Upper lobe of left lung (tissue), 6 donors: ENCODE measurements at regions not wholly inside any gene's neighbourhood (a gene's known extent, or its start where the extent isn't known, plus 50 kb on each side); places are given as distances from the start of the nearest gene placed in this dataset.
A peak's percentile ranks its signal among the peaks of the same experiment; 100 is the strongest.
"Not testable (repeated sequence)": the region's sequence is repeated elsewhere in the genome, so short reads cannot be mapped to it uniquely, and the experiment has no call there.

Source experiments
- ATAC-seq, 2 donors: fragments of 200-7000 bp; cut with Tn5 transposase; one replicate each; pipeline ENCODE4 v1.9.1; 2022; ENCODE audit warnings: mild to moderate bottlenecking in 2 of 2, moderate library complexity in 2 of 2; ENCODE audit not compliant: low FRiP score in 2 of 2
- DNase-seq, 2 donors: peaks; one replicate each; pipeline ENCODE4 v3.0.0-alpha.2; 2019 to 2020
- H3K27ac ChIP-seq, 4 donors: fragments of 200-600 bp; sonication (generic); one replicate each; pipeline ENCODE4 v1.5.1; 2016 to 2019
- H3K27me3 ChIP-seq, 4 donors: fragments of 200-600 bp; sonication (generic); one replicate each; pipeline ENCODE4 v1.5.1; 2017 to 2019
- H3K36me3 ChIP-seq, 4 donors: fragments of 200-600 bp; sonication (generic); one replicate each; pipeline ENCODE4 v1.5.1; 2016 to 2019
- H3K4me1 ChIP-seq, 4 donors: fragments of 200-600 bp; sonication (generic); one replicate each; pipeline ENCODE4 v1.5.1; 2018 to 2019
- H3K4me3 ChIP-seq, 4 donors: fragments of 200-600 bp; sonication (generic); one replicate each; pipeline ENCODE4 v1.5.1; 2017 to 2019; ENCODE audit warnings: mild to moderate bottlenecking in 2 of 4, moderate library complexity in 1 of 4
- H3K9me3 ChIP-seq, 4 donors: fragments of 200-600 bp; sonication (generic); one replicate each; pipeline ENCODE4 v1.5.1; 2018 to 2019
- CTCF ChIP-seq, 6 experiments: fragments of 450-650 bp in 4 of 6; fragments of 200-600 bp in 2 of 6; sonication (generic) in 2 of 6; IDR thresholded peaks; one replicate each; pipeline ENCODE4 v1.5.1; 2016 to 2019; ENCODE audit warnings: antibody characterized with exemption in 6 of 6
- EP300 ChIP-seq, 4 donors: sonication (generic); formaldehyde crosslinking; IDR thresholded peaks; one replicate each; pipeline ENCODE4 v1.5.1; 2017; ENCODE audit warnings: antibody characterized with exemption in 4 of 4, control low read depth in 2 of 4
- POLR2A ChIP-seq, 4 donors: fragments of 450-650 bp; IDR thresholded peaks; one replicate each; pipeline ENCODE4 v1.5.1; 2016 to 2017; ENCODE audit warnings: antibody characterized with exemption in 4 of 4, mild to moderate bottlenecking in 2 of 4
- POLR2AphosphoS5 ChIP-seq, 2 donors: sonication (generic); formaldehyde crosslinking; IDR thresholded peaks; one replicate each; pipeline ENCODE4 v1.5.1; 2017; ENCODE audit warnings: antibody characterized with exemption in 2 of 2
- WGBS, 2 donors: methylation state at CpG; one replicate each; pipeline ENCODE4 v1.1.5; 2017 to 2018; 5-methylcytosine and 5-hydroxymethylcytosine counted together
- donor health status: DM: no; HTN: no; CAD: no; lungs with moderate emphysema.
- donor health status: DM: no; HTN: yes; CAD: no; lungs with severe emphysema.

DNA sequence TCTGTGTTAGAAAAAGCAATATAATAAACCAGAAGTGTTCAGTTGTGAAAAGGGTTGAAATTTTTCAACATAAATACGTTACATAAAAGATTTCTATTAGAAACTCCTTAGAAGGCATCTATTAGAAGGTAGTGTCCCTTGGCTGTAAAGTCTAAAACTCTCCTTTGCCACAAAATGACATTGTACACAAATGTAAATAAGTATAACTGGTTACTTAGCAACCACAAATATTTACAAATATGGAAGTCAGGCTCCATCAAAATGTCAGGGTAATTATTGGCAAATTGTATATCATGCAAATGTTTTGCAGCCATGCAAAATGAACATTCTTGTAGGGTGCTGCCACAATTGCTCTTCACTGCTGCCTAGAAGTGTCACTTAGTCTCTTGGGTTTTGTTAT, 419.1 kb upstream of the CDIN1 start:
- Histone ChIP-seq H3K4me3 (no peak overlapping the region), H3K27me3 (no peaks in the 10 kb centered on the region), H3K27ac (no peak overlapping the region), H3K36me3 (no peaks in the 10 kb centered on the region), H3K4me1 (peaks cover 0 to 3% (median 0%) of the 10 kb centered on the region in 4 donors), H3K9me3 (no peaks in the 10 kb centered on the region)
- DNase-seq: no peak
- TF ChIP-seq CTCF (IDR thresholded peaks at IDR 0.05) (no peak), EP300 (IDR thresholded peaks at IDR 0.05) (no peak), POLR2AphosphoS5 (IDR thresholded peaks at IDR 0.05) (no peak), POLR2A (IDR thresholded peaks at IDR 0.05) (no peak)
- 89 to 90% methylated on average over 1 of the region's 1 CpG for WGBS, 2 donors
- no peak for ATAC-seq

GRCh38 chr15:36161108-36161507, 418.3 kb upstream of the CDIN1 start:
- no peak for DNase-seq
- no peak overlapping the region for H3K27ac ChIP-seq
- no peaks in the 10 kb centered on the region for H3K9me3 ChIP-seq
- H3K36me3 ChIP-seq: no peaks in the 10 kb centered on the region
- no peak for ATAC-seq
- H3K4me1 ChIP-seq: peaks cover 0 to 3% (median 0%) of the 10 kb centered on the region in 4 donors
- no peak for TF ChIP-seq POLR2AphosphoS5 (IDR thresholded peaks at IDR 0.05)
- no peak for TF ChIP-seq EP300 (IDR thresholded peaks at IDR 0.05)
- TF ChIP-seq POLR2A (IDR thresholded peaks at IDR 0.05): no peak
- TF ChIP-seq CTCF (IDR thresholded peaks at IDR 0.05): no peak
- no peaks in the 10 kb centered on the region for H3K27me3 ChIP-seq
- H3K4me3 ChIP-seq: no peak overlapping the region

- H3K4me3 ChIP-seq: no peak overlapping the region
- no peaks in the 10 kb centered on the region for H3K27me3 ChIP-seq
- no peaks in the 10 kb centered on the region for H3K36me3 ChIP-seq
- 38 to 40% methylated on average over 2 of the region's 2 CpGs for WGBS, 2 donors
- TF ChIP-seq EP300 (IDR thresholded peaks at IDR 0.05): no peak
- no peak for TF ChIP-seq CTCF (IDR thresholded peaks at IDR 0.05)
- TF ChIP-seq POLR2A (IDR thresholded peaks at IDR 0.05): no peak
- no peak for TF ChIP-seq POLR2AphosphoS5 (IDR thresholded peaks at IDR 0.05)
- peak; percentile 30 to 86 for ATAC-seq
- no peaks in the 10 kb centered on the region for H3K9me3 ChIP-seq
- H3K27ac ChIP-seq: no peak overlapping the region
- DNase-seq: no peak
- H3K4me1 ChIP-seq: peaks cover 0 to 1% (median 0%) of the 10 kb centered on the region in 4 donors
Observed at GRCh38 chr15:36161771-36162212, 417.6 kb upstream of the CDIN1 start.

GRCh38 chr15:36163983-36164382, 415.4 kb upstream of the CDIN1 start:
- not testable (repeated sequence) for ATAC-seq, H3K4me1 ChIP-seq, H3K9me3 ChIP-seq, H3K36me3 ChIP-seq, H3K27me3 ChIP-seq, H3K4me3 ChIP-seq, H3K27ac ChIP-seq
- DNase-seq: peak in 1 of 2 donors; percentile 3
- 94 to 95% methylated on average over 13 of the region's 13 CpGs for WGBS, 2 donors

GRCh38 chr15:36172955-36173354, 406.5 kb upstream of the CDIN1 start:
- Histone ChIP-seq H3K27me3 (no peaks in the 10 kb centered on the region), H3K9me3 (no peaks in the 10 kb centered on the region), H3K27ac (no peak overlapping the region), H3K4me1 (peaks cover 0 to 12% (median 9%) of the 10 kb centered on the region in 4 donors), H3K36me3 (no peaks in the 10 kb centered on the region), H3K4me3 (no peak overlapping the region)
- 75 to 80% methylated on average over 2 of the region's 2 CpGs for WGBS, 2 donors
- TF ChIP-seq POLR2AphosphoS5 (IDR thresholded peaks at IDR 0.05) (no peak), EP300 (IDR thresholded peaks at IDR 0.05) (no peak), CTCF (IDR thresholded peaks at IDR 0.05) (no peak), POLR2A (IDR thresholded peaks at IDR 0.05) (no peak)
- ATAC-seq: no peak
- DNase-seq: no peak
